Prostate gland (tissue), 2 donors: ENCODE measurements at regions not wholly inside any gene's neighbourhood (a gene's known extent, or its start where the extent isn't known, plus 50 kb on each side); places are given as distances from the start of the nearest gene placed in this dataset.

Experiments used
- DNase-seq: peaks from one replicate; pipeline ENCODE4 v3.0.0-alpha.2; 2019; ENCODE audit warnings: low spot score
- H3K27ac ChIP-seq, 2 donors: fragments of 200-600 bp; sonication (generic); 2 replicates each; pipeline ENCODE4 v1.5.1; 2017 to 2019
- H3K27me3 ChIP-seq: fragments of 200-600 bp; sonication (generic); replicated peaks from 2 replicates; pipeline ENCODE4 v1.5.1; 2019; ENCODE audit not compliant: insufficient read depth
- H3K36me3 ChIP-seq, 2 donors: fragments of 200-600 bp; sonication (generic); 1 replicate in 1 of 2; 2 replicates in 1 of 2; pipeline versions ENCODE4 v1.5.1 to v1.8.1; 2017 to 2019
- H3K4me1 ChIP-seq: fragments of 200-600 bp; sonication (generic); replicated peaks from 2 replicates; pipeline ENCODE4 v1.5.1; 2019
- H3K4me3 ChIP-seq, 2 donors: fragments of 200-600 bp; sonication (generic); 2 replicates each; pipeline ENCODE4 v1.5.1; 2017 to 2019
- H3K9me3 ChIP-seq: fragments of 200-600 bp; sonication (generic); 2 replicates; pipeline ENCODE4 v1.5.1; 2017
- CTCF ChIP-seq, 4 experiments: fragments of 200-600 bp in 2 of 4; fragments of 450-650 bp in 2 of 4; sonication (generic) in 2 of 4; IDR thresholded peaks; 1 replicate in 3 of 4; 2 replicates in 1 of 4; pipeline ENCODE4 v1.5.1; 2016 to 2019; ENCODE audit warnings: antibody characterized with exemption in 4 of 4, mild to moderate bottlenecking in 2 of 4, moderate library complexity in 2 of 4
- POLR2A ChIP-seq: fragments of 450-650 bp; IDR thresholded peaks from one replicate; pipeline ENCODE4 v1.6.1; 2016; ENCODE audit warnings: antibody characterized with exemption, mild to moderate bottlenecking
- POLR2AphosphoS5 ChIP-seq: sonication (generic); formaldehyde crosslinking; IDR thresholded peaks from one replicate; pipeline ENCODE4 v1.6.1; 2017; ENCODE audit warnings: antibody characterized with exemption
- WGBS: methylation state at CpG from one replicate; pipeline ENCODE4 v1.1.5; 2018; 5-methylcytosine and 5-hydroxymethylcytosine counted together
- intact Hi-C: fragments of 100-400 bp; cut with DNase I; formaldehyde crosslinking; loops from one replicate; pipeline ENCODE4 v1.14.2; 2022

- TF ChIP-seq POLR2AphosphoS5 (no peak), CTCF (IDR thresholded peaks at IDR 0.05) (no peak), POLR2A (no peak)
- 64% methylated on average over 1 of the region's 1 CpG for WGBS
- no peaks in the 10 kb centered on the region for H3K9me3 ChIP-seq
- no peak overlapping the region for H3K4me3 ChIP-seq
- H3K27ac ChIP-seq = no peak overlapping the region
- no peak for DNase-seq
- no peaks in the 10 kb centered on the region for H3K4me1 ChIP-seq
- intact Hi-C loops = no loop called here
- no peaks in the 10 kb centered on the region for H3K36me3 ChIP-seq
- no peaks in the 10 kb centered on the region for H3K27me3 ChIP-seq
Measured at GRCh38 chr3:190790185-190790584, 72.3 kb downstream of the GMNC start.

- TF ChIP-seq POLR2AphosphoS5 = no peak
- TF ChIP-seq CTCF (IDR thresholded peaks at IDR 0.05) = no peak
- TF ChIP-seq POLR2A = no peak
- no peaks in the 10 kb centered on the region for H3K4me1 ChIP-seq
- H3K27ac ChIP-seq = no peak overlapping the region
- H3K36me3 ChIP-seq = no peaks in the 10 kb centered on the region
- 84% methylated on average over 3 of the region's 3 CpGs for WGBS
- H3K27me3 ChIP-seq = no peaks in the 10 kb centered on the region
- no peak overlapping the region for H3K4me3 ChIP-seq
- H3K9me3 ChIP-seq = no peaks in the 10 kb centered on the region
- intact Hi-C loops = no loop called here
- no peak for DNase-seq
Measured at GRCh38 chr3:190786898-190787297, 75.6 kb downstream of the GMNC start.

GRCh38 chr3:190785047-190785446 lies 77.4 kb downstream of the GMNC start:
- Histone ChIP-seq H3K27me3 (no peaks in the 10 kb centered on the region), H3K4me1 (no peaks in the 10 kb centered on the region), H3K27ac (no peak overlapping the region), H3K9me3 (no peaks in the 10 kb centered on the region), H3K4me3 (no peak overlapping the region), H3K36me3 (no peaks in the 10 kb centered on the region)
- WGBS = 92% methylated on average over 4 of the region's 4 CpGs
- TF ChIP-seq POLR2AphosphoS5 (no peak), CTCF (IDR thresholded peaks at IDR 0.05) (no peak), POLR2A (no peak)
- no peak for DNase-seq
- intact Hi-C loops = no loop called here

- Histone ChIP-seq H3K27me3 (no peaks in the 10 kb centered on the region), H3K9me3 (no peaks in the 10 kb centered on the region), H3K36me3 (no peaks in the 10 kb centered on the region), H3K4me3 (no peak overlapping the region), H3K4me1 (no peaks in the 10 kb centered on the region), H3K27ac (no peak overlapping the region)
- intact Hi-C loops = no loop called here
- no peak for DNase-seq
- no peak for TF ChIP-seq CTCF (IDR thresholded peaks at IDR 0.05)
- TF ChIP-seq POLR2AphosphoS5 = no peak
- TF ChIP-seq POLR2A = no peak
- 95% methylated on average over 3 of the region's 3 CpGs for WGBS
Measured at GRCh38 chr3:190780524-190780923, 82.0 kb downstream of the GMNC start.

GRCh38 chr3:190774633-190775032 lies 87.9 kb downstream of the GMNC start:
- Histone ChIP-seq H3K36me3 (no peaks in the 10 kb centered on the region), H3K27me3 (no peaks in the 10 kb centered on the region), H3K9me3 (no peaks in the 10 kb centered on the region), H3K4me3 (no peak overlapping the region), H3K27ac (no peak overlapping the region), H3K4me1 (no peaks in the 10 kb centered on the region)
- no peak for DNase-seq
- intact Hi-C loops = no loop called here
- TF ChIP-seq POLR2AphosphoS5 (no peak), POLR2A (no peak), CTCF (IDR thresholded peaks at IDR 0.05) (no peak)
